C4-2B (cell line): ENCODE measurements at regions not wholly inside any gene's neighbourhood (a gene's known extent, or its start where the extent isn't known, plus 50 kb on each side); places are given as distances from the start of the nearest gene placed in this dataset.

ENCODE experiments used
- H3K27ac ChIP-seq: fragments of 450-650 bp; 2 replicates; pipeline ENCODE4 v1.5.1; 2017
- ZFX ChIP-seq: fragments of 450-650 bp; IDR thresholded peaks from 2 replicates; pipeline ENCODE4 v1.6.1; 2017
- TF ChIP-seq, protein P1 (sequence below): fragments of 450-650 bp; conservative IDR thresholded peaks from 2 replicates; pipeline ENCODE4 v1.5.1; 2017; ENCODE audit warnings: mild to moderate bottlenecking

GRCh38 chr2:216944733-216945132, 84.9 kb upstream of the TNP1 start:
- TF ChIP-seq, protein P1, sequence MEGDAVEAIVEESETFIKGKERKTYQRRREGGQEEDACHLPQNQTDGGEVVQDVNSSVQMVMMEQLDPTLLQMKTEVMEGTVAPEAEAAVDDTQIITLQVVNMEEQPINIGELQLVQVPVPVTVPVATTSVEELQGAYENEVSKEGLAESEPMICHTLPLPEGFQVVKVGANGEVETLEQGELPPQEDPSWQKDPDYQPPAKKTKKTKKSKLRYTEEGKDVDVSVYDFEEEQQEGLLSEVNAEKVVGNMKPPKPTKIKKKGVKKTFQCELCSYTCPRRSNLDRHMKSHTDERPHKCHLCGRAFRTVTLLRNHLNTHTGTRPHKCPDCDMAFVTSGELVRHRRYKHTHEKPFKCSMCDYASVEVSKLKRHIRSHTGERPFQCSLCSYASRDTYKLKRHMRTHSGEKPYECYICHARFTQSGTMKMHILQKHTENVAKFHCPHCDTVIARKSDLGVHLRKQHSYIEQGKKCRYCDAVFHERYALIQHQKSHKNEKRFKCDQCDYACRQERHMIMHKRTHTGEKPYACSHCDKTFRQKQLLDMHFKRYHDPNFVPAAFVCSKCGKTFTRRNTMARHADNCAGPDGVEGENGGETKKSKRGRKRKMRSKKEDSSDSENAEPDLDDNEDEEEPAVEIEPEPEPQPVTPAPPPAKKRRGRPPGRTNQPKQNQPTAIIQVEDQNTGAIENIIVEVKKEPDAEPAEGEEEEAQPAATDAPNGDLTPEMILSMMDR = no peak
- no peak for TF ChIP-seq ZFX
- no peak overlapping the region for H3K27ac ChIP-seq

GRCh38 chr2:216943109-216943508, 83.2 kb upstream of the TNP1 start:
- H3K27ac ChIP-seq = no peak overlapping the region
- no peak for TF ChIP-seq ZFX
- TF ChIP-seq, protein P1 = no peak

- TF ChIP-seq ZFX = no peak
- TF ChIP-seq, protein P1 = no peak
These were observed 82.6 kb upstream of the TNP1 start for GRCh38 chr2:216942465-216942864.

GRCh38 chr2:216942016-216942415, 82.2 kb upstream of the TNP1 start:
- TF ChIP-seq ZFX = no peak
- TF ChIP-seq, protein P1 = no peak
- H3K27ac ChIP-seq = no peak overlapping the region

More at GRCh38 chr2:216942465-216942864, 82.6 kb upstream of the TNP1 start:
- no peak overlapping the region for H3K27ac ChIP-seq

GRCh38 chr2:216936954-216937357, 77.1 kb upstream of the TNP1 start:
- H3K27ac ChIP-seq = no peak overlapping the region
- TF ChIP-seq ZFX = no peak
- TF ChIP-seq, protein P1 = no peak

GRCh38 chr2:216934623-216935022, 74.8 kb upstream of the TNP1 start:
- TF ChIP-seq, protein P1 = no peak
- TF ChIP-seq ZFX = no peak
- H3K27ac ChIP-seq = no peak overlapping the region

DNA sequence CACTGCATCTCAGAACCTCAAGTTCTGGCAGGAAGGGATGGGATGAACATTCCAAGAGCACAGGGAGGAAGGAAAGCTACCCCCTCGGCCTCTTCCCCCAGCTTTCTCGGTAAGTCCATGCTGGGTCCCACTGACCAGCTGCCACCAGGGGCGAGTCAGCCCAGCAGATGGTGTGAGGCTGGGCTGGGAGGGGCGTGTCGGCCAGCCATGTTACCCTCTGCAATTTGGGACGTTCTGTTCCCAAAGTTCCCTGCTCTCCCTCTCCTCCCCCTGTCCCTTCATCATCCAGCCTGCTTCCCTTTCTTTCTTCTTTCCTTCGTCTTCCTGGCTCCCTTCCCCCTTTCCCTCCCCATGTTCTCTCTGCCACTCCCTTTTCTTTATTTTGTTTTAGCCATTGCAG, 74.3 kb upstream of the TNP1 start:
- TF ChIP-seq ZFX = no peak
- TF ChIP-seq, protein P1 = no peak
- no peak overlapping the region for H3K27ac ChIP-seq
